LNCaP clone FGC (cell line): ENCODE measurements at regions not wholly inside any gene's neighbourhood (a gene's known extent, or its start where the extent isn't known, plus 50 kb on each side); places are given as distances from the start of the nearest gene placed in this dataset.

Experiments
- DNase-seq: peaks from one replicate; pipeline ENCODE4 v3.0.0-alpha.2; 2011; ENCODE audit warnings: low read depth
- H3K4me3 ChIP-seq: 2 replicates; pipeline ENCODE4 v1.5.1; 2011; ENCODE audit warnings: mild to moderate bottlenecking, low read depth, low read length, control low read depth
- CTCF ChIP-seq: IDR thresholded peaks from 2 replicates; pipeline ENCODE4 v1.5.1; 2012; ENCODE audit warnings: mild to moderate bottlenecking; ENCODE audit not compliant: control insufficient read depth, insufficient read depth; ENCODE audit errors: extremely low read depth

GRCh38 chr13:33462109-33462508 lies 176.6 kb upstream of the STARD13 start:
- no peak overlapping the region for H3K4me3 ChIP-seq
- DNase-seq: no peak
- no peak for TF ChIP-seq CTCF

- no peak for TF ChIP-seq CTCF
- no peak overlapping the region for H3K4me3 ChIP-seq
- no peak for DNase-seq
Measured at GRCh38 chr13:33464345-33464744, 178.8 kb upstream of the STARD13 start.

DNA sequence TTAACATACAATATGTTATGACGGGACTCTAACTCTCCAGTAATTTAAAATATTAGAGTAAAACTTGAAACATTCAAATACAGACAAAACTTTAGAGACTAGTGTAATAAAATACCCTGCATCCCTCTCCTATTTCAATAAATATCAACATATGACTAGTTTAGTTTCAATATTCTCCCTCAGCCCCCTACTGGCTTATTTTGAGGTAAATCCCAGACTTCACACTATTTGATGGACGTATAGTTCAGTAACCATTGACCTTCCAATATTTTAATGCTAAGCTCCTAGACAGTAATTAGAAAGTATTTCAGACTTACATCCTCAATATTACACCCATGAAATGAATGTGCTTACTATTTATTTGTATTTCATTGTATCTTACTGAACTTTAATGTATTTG lies 180.7 kb upstream of the STARD13 start:
- TF ChIP-seq CTCF: no peak

GRCh38 chr13:33467556-33467955 lies 182.0 kb upstream of the STARD13 start:
- TF ChIP-seq CTCF: no peak
- no peak for DNase-seq
- no peak overlapping the region for H3K4me3 ChIP-seq

More for the DNA sequence above, 180.7 kb upstream of the STARD13 start:
- H3K4me3 ChIP-seq: no peak overlapping the region
- no peak for DNase-seq

- H3K4me3 ChIP-seq: no peak overlapping the region
- TF ChIP-seq CTCF: no peak
- DNase-seq: no peak
Measured at GRCh38 chr13:33471204-33471603, 185.6 kb upstream of the STARD13 start.

DNA sequence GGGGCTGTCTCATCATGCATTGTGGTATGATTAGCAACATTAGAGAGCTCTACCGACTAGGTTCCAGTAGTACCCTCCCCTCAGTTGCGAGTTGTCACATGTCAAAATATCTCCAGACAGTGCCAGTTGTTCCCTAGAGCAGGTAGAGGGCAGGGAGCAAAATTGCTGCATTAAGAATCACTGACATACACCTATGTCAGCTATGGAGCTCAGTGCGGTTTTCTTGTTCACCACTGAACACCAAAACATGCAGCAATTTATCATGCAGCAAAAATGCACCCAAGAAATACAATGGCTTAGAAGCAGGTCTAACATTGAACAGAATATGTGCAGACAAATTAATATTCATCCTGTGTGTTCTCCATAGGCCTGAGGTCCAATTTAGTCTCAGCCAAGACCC lies 186.9 kb upstream of the STARD13 start:
- no peak overlapping the region for H3K4me3 ChIP-seq
- TF ChIP-seq CTCF: no peak
- no peak for DNase-seq

- DNase-seq: no peak
- TF ChIP-seq CTCF: no peak
- H3K4me3 ChIP-seq: no peak overlapping the region
Measured at GRCh38 chr13:33479105-33479504, 193.6 kb upstream of the STARD13 start.
